Left forelimb (tissue), 1 donor: ENCODE measurements at regions not wholly inside any gene's neighbourhood (a gene's known extent, or its start where the extent isn't known, plus 50 kb on each side); places are given as distances from the start of the nearest gene placed in this dataset.

ENCODE experiments used
- DNase-seq: peaks from one replicate; pipeline ENCODE4 v3.0.0-alpha.2; 2018; ENCODE audit warnings: low spot score

- no peak for DNase-seq
Observed at GRCh38 chr14:84792722-84793410, 737.1 kb upstream of the FLRT2 start.

DNA sequence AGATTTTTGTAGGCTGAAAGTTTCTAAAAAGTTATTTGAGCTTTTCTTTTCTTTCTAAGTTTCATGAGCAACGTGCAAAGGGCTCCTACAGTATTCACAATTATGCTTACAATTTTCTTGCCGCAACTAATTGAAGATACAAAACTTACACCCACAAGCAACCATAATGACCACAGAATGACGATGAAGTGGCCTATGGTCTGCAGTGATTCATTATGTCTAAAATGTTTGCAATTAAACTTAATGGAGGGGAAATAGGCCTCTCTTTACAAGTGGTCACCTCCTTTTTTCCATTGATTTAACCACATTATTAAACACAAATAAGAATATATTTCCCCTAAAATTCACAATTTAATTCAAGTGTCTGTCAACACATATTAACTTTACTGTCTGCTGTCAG lies 732.6 kb upstream of the FLRT2 start:
- DNase-seq: no peak

GRCh38 chr14:84804468-84804867 lies 725.5 kb upstream of the FLRT2 start:
- no peak for DNase-seq

GRCh38 chr14:84804895-84805294 lies 725.0 kb upstream of the FLRT2 start:
- DNase-seq: no peak

DNA sequence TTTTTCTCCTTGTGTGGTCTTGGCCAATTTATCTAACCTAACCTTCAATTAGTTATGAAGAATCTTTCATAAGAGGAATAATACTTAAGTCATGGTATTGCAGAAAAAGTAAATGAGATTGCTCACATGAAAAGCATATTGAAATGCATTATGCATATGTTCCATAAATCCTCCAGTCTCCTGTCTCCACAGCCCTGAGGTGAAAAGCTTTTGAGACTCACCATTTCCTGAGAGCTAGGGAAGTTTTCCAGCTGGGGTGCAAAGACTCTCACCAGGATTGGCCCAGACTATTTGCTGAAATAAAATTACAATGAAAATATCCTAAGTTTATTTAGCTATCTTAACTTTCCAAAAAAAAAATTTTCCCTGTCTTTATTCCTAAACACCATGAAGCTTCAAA lies 723.8 kb upstream of the FLRT2 start:
- DNase-seq: no peak

- DNase-seq: no peak
Observed at GRCh38 chr14:84806622-84807021, 723.3 kb upstream of the FLRT2 start.

DNA sequence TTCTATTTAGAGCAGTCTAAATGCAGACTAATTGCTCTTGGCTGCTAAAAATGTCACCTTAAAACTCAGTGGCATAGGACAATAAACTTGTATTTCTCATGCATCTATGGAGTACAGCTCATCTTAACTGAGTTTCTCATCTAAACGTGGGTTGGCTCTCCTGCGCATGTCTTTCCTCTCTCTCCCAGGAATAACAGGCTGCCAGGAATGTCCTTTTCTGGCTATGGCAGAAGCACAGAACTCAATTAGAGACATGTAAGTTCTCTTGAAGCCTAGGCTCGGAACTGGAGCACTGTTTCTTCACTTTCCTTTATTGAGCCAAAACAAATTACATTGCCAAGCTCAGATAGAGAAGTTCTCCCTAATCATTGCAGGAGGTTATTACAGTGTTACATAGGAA lies 722.3 kb upstream of the FLRT2 start:
- DNase-seq: no peak

- no peak for DNase-seq
Observed at GRCh38 chr14:84809158-84809557, 720.8 kb upstream of the FLRT2 start.

GRCh38 chr14:84814391-84814790 lies 715.6 kb upstream of the FLRT2 start:
- DNase-seq: no peak

- no peak for DNase-seq
Observed at GRCh38 chr14:84819528-84819927, 710.4 kb upstream of the FLRT2 start.

GRCh38 chr14:84825481-84826251 lies 704.3 kb upstream of the FLRT2 start:
- DNase-seq: no peak

- DNase-seq: no peak
Observed at GRCh38 chr14:84826294-84826693, 703.6 kb upstream of the FLRT2 start.

- DNase-seq: no peak
Observed at GRCh38 chr14:84850595-84850994, 679.3 kb upstream of the FLRT2 start.

DNA sequence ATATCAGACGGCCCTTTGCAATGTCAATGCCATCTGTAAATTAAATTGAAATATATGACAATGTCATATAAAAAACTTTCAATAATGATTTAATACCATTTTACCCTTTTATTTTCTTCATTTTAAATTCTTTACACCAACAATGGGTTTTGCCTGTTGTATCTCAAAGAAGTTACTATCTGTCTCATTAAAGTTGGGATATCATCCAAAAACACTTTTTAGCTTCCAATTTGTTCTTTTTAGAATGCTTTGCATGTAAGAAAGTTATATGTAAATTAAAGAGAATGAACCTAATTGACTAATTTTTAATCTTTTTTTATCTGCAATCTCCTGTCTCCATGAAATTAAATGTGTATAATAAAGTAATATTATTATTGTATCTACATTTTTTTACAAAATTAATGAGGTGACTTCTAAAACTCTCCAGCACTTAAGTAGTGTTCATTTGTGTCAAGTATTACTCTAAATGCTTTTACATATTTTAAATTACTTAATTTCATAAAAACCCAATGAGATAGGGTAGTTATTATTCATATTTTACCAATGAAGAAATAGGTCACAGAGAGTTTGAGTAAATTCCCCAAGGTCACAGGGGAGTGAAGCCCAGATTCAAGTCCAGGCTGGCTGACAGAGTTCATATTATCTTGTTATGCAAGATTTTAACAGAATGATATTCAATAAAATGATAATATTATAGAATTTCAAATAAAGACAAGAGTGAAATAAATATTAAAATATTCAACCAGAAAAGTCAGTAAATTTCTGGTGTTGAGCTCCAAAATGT lies 673.0 kb upstream of the FLRT2 start:
- DNase-seq: no peak

DNA sequence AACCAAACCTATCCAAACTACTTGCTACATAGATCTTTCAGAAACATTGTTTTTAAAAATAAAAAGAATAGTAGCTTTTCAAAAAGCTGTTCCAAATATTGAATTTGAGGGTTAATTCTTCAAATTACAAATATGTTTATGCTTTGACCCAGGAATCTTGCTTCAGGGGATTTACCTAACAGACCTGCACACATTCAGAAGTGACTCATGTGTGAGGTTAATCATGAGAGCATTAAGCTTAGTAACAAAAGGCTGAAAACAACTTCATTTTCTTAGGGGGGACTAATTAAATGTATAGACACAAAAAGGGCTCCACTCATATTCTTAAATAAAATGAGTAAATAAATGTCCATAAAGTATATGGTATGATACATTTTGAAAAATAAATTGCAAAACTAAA lies 672.4 kb upstream of the FLRT2 start:
- no peak for DNase-seq

DNA sequence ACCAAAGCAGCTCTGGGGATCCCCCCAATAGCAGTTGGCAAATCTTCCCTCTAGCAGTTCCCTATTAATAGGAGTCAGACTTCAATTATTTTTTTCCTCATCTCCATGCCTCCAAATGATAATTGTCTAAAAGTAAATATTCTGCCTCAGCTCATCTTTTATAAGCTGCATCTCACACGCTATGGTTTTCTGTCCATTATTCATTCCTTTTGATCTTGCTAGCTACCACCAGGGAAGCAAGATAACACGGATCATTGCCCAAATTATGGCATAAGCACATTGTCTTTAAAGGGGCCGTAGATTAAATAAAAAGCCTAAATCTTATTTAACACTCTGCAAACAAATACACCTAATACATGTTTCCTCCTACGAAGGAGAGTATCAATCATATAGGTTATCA lies 670.8 kb upstream of the FLRT2 start:
- no peak for DNase-seq

GRCh38 chr14:84864548-84865271 lies 665.2 kb upstream of the FLRT2 start:
- DNase-seq: no peak

DNA sequence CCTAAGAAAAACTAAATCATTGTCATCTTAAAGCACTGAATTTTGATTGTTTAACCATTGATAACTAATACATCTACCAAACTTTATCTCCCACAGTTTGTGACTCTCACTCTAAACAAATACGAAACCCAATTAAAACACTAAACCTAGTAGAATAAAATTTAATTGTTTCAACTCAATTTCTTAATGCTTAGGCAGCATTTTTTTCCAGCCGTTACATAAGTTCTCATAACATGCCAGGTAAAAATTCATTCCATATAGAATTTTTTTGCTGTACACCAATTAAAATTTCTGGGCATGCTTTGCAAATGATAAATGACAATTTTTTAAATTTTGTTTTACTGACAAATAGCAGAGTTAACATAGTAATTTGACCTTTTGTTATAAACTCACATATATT lies 658.2 kb upstream of the FLRT2 start:
- DNase-seq: no peak

DNA sequence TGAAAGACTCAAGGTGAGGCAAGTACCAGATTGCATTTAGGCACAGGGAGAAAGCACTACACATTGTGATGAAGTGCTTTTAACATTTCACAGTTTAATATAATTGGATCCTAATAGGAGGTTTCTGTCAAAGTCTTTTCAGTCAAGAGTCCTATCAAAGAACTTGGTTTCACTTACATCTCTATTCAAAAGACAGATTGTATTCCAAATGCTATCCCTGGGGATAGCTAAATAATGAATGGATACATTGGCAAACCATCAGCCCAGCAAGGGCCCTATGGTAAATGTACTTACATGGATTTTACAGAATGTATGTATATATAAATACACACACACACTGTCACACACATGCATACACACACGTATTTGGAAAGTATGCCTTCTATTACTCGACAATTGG lies 655.5 kb upstream of the FLRT2 start:
- DNase-seq: no peak

- no peak for DNase-seq
Observed at GRCh38 chr14:84877061-84877460, 652.9 kb upstream of the FLRT2 start.

- DNase-seq: no peak
Observed at GRCh38 chr14:84882830-84883229, 647.1 kb upstream of the FLRT2 start.

- DNase-seq: no peak
Observed at GRCh38 chr14:84885061-84885460, 644.9 kb upstream of the FLRT2 start.
